Spleen (tissue), 7 donors: ENCODE measurements at regions not wholly inside any gene's neighbourhood (a gene's known extent, or its start where the extent isn't known, plus 50 kb on each side); places are given as distances from the start of the nearest gene placed in this dataset.

Experiments
- POLR2A ChIP-seq, 3 donors: fragments of 450-650 bp; IDR thresholded peaks; one replicate each; pipeline ENCODE4 v1.5.1; 2017; ENCODE audit warnings: antibody characterized with exemption in 3 of 3, mild to moderate bottlenecking in 1 of 3
- TF ChIP-seq, protein P1 (sequence below), 11 experiments: fragments of 200-600 bp in 7 of 11; fragments of 450-650 bp in 4 of 11; sonication (generic) in 4 of 11; IDR thresholded peaks in 8 of 11; conservative IDR thresholded peaks in 3 of 11; 1 replicate in 7 of 11; 2 replicates in 4 of 11; pipeline versions ENCODE4 v1.4.0 to v1.8.0; 2016 to 2021; ENCODE audit warnings: antibody characterized with exemption in 11 of 11, inconsistent platforms in 4 of 11, mild to moderate bottlenecking in 1 of 11
- donor health status: DM: no; HTN: no; CAD: no; lungs with moderate emphysema.
- donor health status: DM: no; HTN: no; CAD: no.
- donor health status: DM: no; HTN: no; CAD: no.

DNA sequence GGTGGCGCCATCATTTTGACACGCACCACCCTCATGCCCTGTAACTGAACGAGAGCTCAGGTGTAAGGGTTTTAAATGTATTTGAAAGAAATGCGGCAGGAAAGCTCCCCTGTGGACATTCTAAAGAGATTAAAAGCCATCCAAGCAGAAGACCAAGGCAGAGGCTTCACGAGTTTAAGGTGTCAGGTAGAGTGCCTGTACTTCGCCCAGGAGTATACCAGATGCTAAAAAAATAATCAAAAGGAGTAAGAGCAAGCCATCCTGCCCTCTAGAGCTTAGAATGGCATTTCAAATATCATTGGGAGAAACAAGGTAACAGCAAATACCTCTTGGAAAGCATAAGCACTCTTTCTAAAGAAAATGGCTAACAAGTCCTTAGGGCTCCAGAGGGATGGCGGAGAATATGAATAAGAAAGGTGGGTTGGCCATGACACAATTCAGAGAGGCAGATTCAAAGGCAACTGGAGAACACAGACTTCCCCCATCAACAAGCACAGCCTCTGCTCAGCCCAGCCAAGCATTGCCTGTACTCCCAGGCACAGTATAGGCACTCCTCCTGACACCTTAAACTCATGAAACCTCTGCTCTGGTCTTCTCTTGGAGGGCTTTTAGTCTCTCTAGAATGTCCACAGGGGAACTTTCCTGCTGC is 447.6 kb downstream of the SUCLA2 start:
- TF ChIP-seq POLR2A (IDR thresholded peaks at IDR 0.05) = no peak
- TF ChIP-seq, protein P1, sequence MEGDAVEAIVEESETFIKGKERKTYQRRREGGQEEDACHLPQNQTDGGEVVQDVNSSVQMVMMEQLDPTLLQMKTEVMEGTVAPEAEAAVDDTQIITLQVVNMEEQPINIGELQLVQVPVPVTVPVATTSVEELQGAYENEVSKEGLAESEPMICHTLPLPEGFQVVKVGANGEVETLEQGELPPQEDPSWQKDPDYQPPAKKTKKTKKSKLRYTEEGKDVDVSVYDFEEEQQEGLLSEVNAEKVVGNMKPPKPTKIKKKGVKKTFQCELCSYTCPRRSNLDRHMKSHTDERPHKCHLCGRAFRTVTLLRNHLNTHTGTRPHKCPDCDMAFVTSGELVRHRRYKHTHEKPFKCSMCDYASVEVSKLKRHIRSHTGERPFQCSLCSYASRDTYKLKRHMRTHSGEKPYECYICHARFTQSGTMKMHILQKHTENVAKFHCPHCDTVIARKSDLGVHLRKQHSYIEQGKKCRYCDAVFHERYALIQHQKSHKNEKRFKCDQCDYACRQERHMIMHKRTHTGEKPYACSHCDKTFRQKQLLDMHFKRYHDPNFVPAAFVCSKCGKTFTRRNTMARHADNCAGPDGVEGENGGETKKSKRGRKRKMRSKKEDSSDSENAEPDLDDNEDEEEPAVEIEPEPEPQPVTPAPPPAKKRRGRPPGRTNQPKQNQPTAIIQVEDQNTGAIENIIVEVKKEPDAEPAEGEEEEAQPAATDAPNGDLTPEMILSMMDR (IDR thresholded peaks at IDR 0.05 in 8 of 11, conservative IDR thresholded peaks at IDR 0.05 in 3 of 11) = no peak
